ENCODE measurements at regions not wholly inside any gene's neighbourhood (a gene's known extent, or its start where the extent isn't known, plus 50 kb on each side); places are given as distances from the start of the nearest gene placed in this dataset.

GRCh38 chr14:30078811-30079402, 151.3 kb upstream of the PRKD1 start:
- no peak for TF ChIP-seq SIN3A (IDR thresholded peaks at IDR 0.05; ENCODE audit: borderline replicate concordance, insufficient read depth, low read length)
- TF ChIP-seq POLR2AphosphoS5 (IDR thresholded peaks at IDR 0.05; ENCODE audit: low read depth, low read length): no peak
- TF ChIP-seq FOXP2 (optimal IDR thresholded peaks at IDR 0.05; ENCODE audit: borderline replicate concordance, extremely low read depth, extremely low read length, insufficient read depth): no peak
- TF ChIP-seq REST (IDR thresholded peaks at IDR 0.05; ENCODE audit: insufficient read depth in 1 of 2, low read depth in 2 of 2, low read length in 2 of 2): no peak
- no peak for TF ChIP-seq TAF1 (IDR thresholded peaks at IDR 0.05; ENCODE audit: borderline replicate concordance, insufficient read depth, low read length)

- TF ChIP-seq FOXP2 (optimal IDR thresholded peaks at IDR 0.05; ENCODE audit: borderline replicate concordance, extremely low read depth, extremely low read length, insufficient read depth) (no peak), POLR2AphosphoS5 (IDR thresholded peaks at IDR 0.05; ENCODE audit: low read depth, low read length) (no peak), TAF1 (IDR thresholded peaks at IDR 0.05; ENCODE audit: borderline replicate concordance, insufficient read depth, low read length) (no peak), SIN3A (IDR thresholded peaks at IDR 0.05; ENCODE audit: borderline replicate concordance, insufficient read depth, low read length) (no peak), REST (IDR thresholded peaks at IDR 0.05; ENCODE audit: insufficient read depth in 1 of 2, low read depth in 2 of 2, low read length in 2 of 2) (no peak)
Observed at GRCh38 chr14:30082486-30082885, 154.8 kb upstream of the PRKD1 start.

GRCh38 chr14:30084811-30085210, 157.2 kb upstream of the PRKD1 start:
- TF ChIP-seq POLR2AphosphoS5 (IDR thresholded peaks at IDR 0.05; ENCODE audit: low read depth, low read length) (no peak), FOXP2 (optimal IDR thresholded peaks at IDR 0.05; ENCODE audit: borderline replicate concordance, extremely low read depth, extremely low read length, insufficient read depth) (no peak)

GRCh38 chr14:30085943-30086342, 158.3 kb upstream of the PRKD1 start:
- TF ChIP-seq SIN3A (IDR thresholded peaks at IDR 0.05; ENCODE audit: borderline replicate concordance, insufficient read depth, low read length) (no peak), POLR2AphosphoS5 (IDR thresholded peaks at IDR 0.05; ENCODE audit: low read depth, low read length) (no peak), REST (IDR thresholded peaks at IDR 0.05; ENCODE audit: insufficient read depth in 1 of 2, low read depth in 2 of 2, low read length in 2 of 2) (no peak), TAF1 (IDR thresholded peaks at IDR 0.05; ENCODE audit: borderline replicate concordance, insufficient read depth, low read length) (no peak), FOXP2 (optimal IDR thresholded peaks at IDR 0.05; ENCODE audit: borderline replicate concordance, extremely low read depth, extremely low read length, insufficient read depth) (no peak)

DNA sequence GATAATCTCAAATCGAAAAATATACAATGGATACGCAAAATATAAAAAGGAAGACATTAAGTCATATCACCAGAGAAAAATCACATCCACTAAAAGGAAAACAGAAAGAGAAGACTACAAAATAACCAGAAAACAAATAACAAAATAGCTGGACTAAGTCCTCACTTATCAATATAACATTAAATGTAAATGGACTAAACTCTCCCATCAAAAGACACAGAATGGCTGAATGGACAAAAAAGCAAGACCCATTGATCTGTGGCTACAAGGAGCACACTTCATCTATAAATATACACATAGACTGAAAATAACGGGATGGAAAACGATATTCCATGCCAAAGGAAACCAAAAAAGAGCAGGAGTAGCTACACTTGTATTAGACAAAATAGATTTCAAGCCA, 161.0 kb upstream of the PRKD1 start:
- TF ChIP-seq REST (IDR thresholded peaks at IDR 0.05; ENCODE audit: insufficient read depth in 1 of 2, low read depth in 2 of 2, low read length in 2 of 2) (no peak), SIN3A (IDR thresholded peaks at IDR 0.05; ENCODE audit: borderline replicate concordance, insufficient read depth, low read length) (no peak), FOXP2 (optimal IDR thresholded peaks at IDR 0.05; ENCODE audit: borderline replicate concordance, extremely low read depth, extremely low read length, insufficient read depth) (no peak), TAF1 (IDR thresholded peaks at IDR 0.05; ENCODE audit: borderline replicate concordance, insufficient read depth, low read length) (no peak), POLR2AphosphoS5 (IDR thresholded peaks at IDR 0.05; ENCODE audit: low read depth, low read length) (no peak)
